PC-3 (cell line): ENCODE measurements at regions not wholly inside any gene's neighbourhood (a gene's known extent, or its start where the extent isn't known, plus 50 kb on each side); places are given as distances from the start of the nearest gene placed in this dataset.
"Not testable (repeated sequence)": the region's sequence is repeated elsewhere in the genome, so short reads cannot be mapped to it uniquely, and the experiment has no call there.

Source experiments
- ATAC-seq: fragments of 200-7000 bp; cut with Tn5 transposase; 2 replicates; pipeline ENCODE4 v1.9.1; 2020; ENCODE audit warnings: mild to moderate bottlenecking, moderate library complexity
- BruUV-seq: library from RNA; stranded (reverse); fragments of 400-500 nt; replicated peaks from 2 replicates; lab custom pipeline; 2021; lab: Mats Ljungman, UMichigan
- CTCF ChIA-PET: fragments of 300-600 bp; sonication (Branson Sonifier 250); formaldehyde crosslinking; loops from one replicate; lab custom pipeline; 2022; ENCODE audit warnings: antibody characterized with exemption; lab: Charles Lee
- POLR2A ChIA-PET: fragments of 300-600 bp; sonication (Branson Sonifier 250); formaldehyde crosslinking; loops from one replicate; lab custom pipeline; 2022; ENCODE audit warnings: antibody characterized with exemption; ENCODE audit not compliant: unreplicated experiment; lab: Charles Lee
- DNase-seq: peaks from one replicate; pipeline ENCODE4 v3.0.0-alpha.2; 2015
- H2AFZ ChIP-seq: fragments of 300-600 bp; sonication (generic); 2 replicates; pipeline ENCODE4 v1.6.0; 2016; ENCODE audit warnings: antibody characterized with exemption, low read length
- H3F3A ChIP-seq: fragments of 300-600 bp; sonication (generic); one replicate; pipeline ENCODE4 v1.6.0; 2017; ENCODE audit warnings: antibody characterized with exemption, low read length, control low read depth, mild to moderate bottlenecking; ENCODE audit not compliant: unreplicated experiment
- H3K27ac ChIP-seq: fragments of 300-600 bp; sonication (generic); 2 replicates; pipeline ENCODE4 v1.5.1; 2016; ENCODE audit warnings: mild to moderate bottlenecking, low read length
- H3K27me3 ChIP-seq: fragments of 300-600 bp; sonication (generic); 2 replicates; pipeline ENCODE4 v1.6.1; 2016; ENCODE audit warnings: low read length, mixed read lengths
- H3K36me3 ChIP-seq: fragments of 300-600 bp; sonication (generic); 2 replicates; pipeline ENCODE4 v1.6.1; 2016; ENCODE audit warnings: low read depth, mixed run types, low read length, mixed read lengths
- H3K4me1 ChIP-seq: fragments of 300-600 bp; sonication (generic); 2 replicates; pipeline ENCODE4 v1.5.1; 2016; ENCODE audit warnings: low read length; ENCODE audit not compliant: insufficient read depth
- H3K4me2 ChIP-seq: fragments of 300-600 bp; sonication (generic); 2 replicates; pipeline ENCODE4 v1.6.0; 2016; ENCODE audit warnings: low read length
- H3K4me3 ChIP-seq: fragments of 300-600 bp; sonication (generic); 2 replicates; pipeline ENCODE4 v1.5.1; 2016; ENCODE audit warnings: mild to moderate bottlenecking, low read length, mixed read lengths
- H3K79me2 ChIP-seq: fragments of 300-600 bp; sonication (generic); 2 replicates; pipeline ENCODE4 v1.6.1; 2017; ENCODE audit warnings: low read length, mixed read lengths
- H3K9ac ChIP-seq: fragments of 300-600 bp; sonication (generic); 2 replicates; pipeline ENCODE4 v1.6.0; 2016; ENCODE audit warnings: mild to moderate bottlenecking, low read length
- H3K9me2 ChIP-seq: fragments of 300-600 bp; sonication (generic); replicated peaks from 2 replicates; pipeline ENCODE4 v1.6.1; 2016; ENCODE audit warnings: mixed run types, low read length, mixed read lengths
- H3K9me3 ChIP-seq: fragments of 300-600 bp; sonication (generic); 2 replicates; pipeline ENCODE4 v1.6.1; 2016; ENCODE audit warnings: low read length, mixed read lengths
- H4K20me1 ChIP-seq: fragments of 300-600 bp; sonication (generic); 2 replicates; pipeline ENCODE4 v1.6.1; 2016; ENCODE audit warnings: low read length, mixed read lengths
- CTCF ChIP-seq: fragments of 300-600 bp; sonication (generic); conservative IDR thresholded peaks from 2 replicates; pipeline ENCODE4 v1.5.1; 2017; ENCODE audit warnings: antibody characterized with exemption, low read depth, mild to moderate bottlenecking, low read length
- EZH2 ChIP-seq: fragments of 300-600 bp; sonication (generic); IDR thresholded peaks from one replicate; pipeline ENCODE4 v1.6.1; 2017; ENCODE audit warnings: antibody characterized with exemption, mild to moderate bottlenecking, low read length; ENCODE audit not compliant: unreplicated experiment
- EZH2phosphoT487 ChIP-seq: fragments of 300-600 bp; sonication (generic); IDR thresholded peaks from 2 replicates; pipeline ENCODE4 v1.6.1; 2018; ENCODE audit warnings: mild to moderate bottlenecking, antibody characterized with exemption, low read length, borderline replicate concordance
- intact Hi-C: fragments of 100-400 bp; cut with micrococcal nuclease; formaldehyde crosslinking; loops from 2 replicates; pipeline ENCODE4 v1.9.0; 2023

DNA sequence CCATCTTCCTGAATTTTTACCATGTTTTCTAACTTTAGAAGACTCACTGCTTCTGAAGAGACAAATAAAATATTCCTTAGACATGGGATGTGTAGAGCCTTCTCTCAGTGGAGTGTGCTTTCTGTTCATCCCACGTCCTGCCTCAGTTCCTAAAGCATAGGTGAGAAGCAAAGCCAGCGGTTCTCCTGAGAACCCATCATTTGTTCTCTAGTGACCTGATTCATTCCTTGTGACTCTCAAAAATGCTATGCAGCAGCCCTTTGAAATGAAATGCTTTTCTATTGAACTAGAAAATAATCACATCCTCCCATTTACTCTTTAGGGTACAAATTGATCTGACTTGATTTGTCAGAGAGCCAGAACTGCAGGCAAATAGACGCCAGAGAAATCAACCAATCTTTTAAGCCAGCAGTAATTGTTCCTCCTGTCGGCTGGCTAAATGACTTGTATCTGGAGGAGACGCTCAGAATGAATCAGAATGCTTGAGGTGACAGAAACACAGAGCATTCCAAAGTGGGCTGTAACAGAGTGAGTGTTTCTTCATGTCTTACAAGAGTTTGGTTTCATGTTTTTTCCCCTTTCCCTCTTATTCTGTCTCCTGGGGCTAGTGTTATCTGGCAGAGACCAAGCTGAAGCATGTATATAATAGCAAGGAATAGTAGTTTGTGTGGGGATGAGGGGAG, 81.3 kb upstream of the TMEM178A start:
- Histone ChIP-seq H3K36me3 (no peaks in the 10 kb centered on the region), H3K4me1 (no peaks in the 10 kb centered on the region), H3K4me3 (no peak overlapping the region), H3K27ac (no peak overlapping the region), H4K20me1 (no peaks in the 10 kb centered on the region), H3K27me3 (no peaks in the 10 kb centered on the region), H3K9ac (no peak overlapping the region), H2AFZ (no peak overlapping the region), H3K79me2 (no peaks in the 10 kb centered on the region), H3K9me2 (no peaks in the 10 kb centered on the region), H3F3A (no peaks in the 10 kb centered on the region), H3K4me2 (no peak overlapping the region), H3K9me3 (no peaks in the 10 kb centered on the region)
- DNase-seq (peak; percentile 29), ATAC-seq (peak; percentile 35; the same call in 1 of the 2 replicates)
- BruUV-seq: no TSS peak
- no peak for TF ChIP-seq EZH2phosphoT487
- TF ChIP-seq EZH2: no peak
- no peak for TF ChIP-seq CTCF
- ChIA-PET CTCF (no interaction called here), POLR2A (no interaction called here)
- intact Hi-C loops: no loop called here

DNA sequence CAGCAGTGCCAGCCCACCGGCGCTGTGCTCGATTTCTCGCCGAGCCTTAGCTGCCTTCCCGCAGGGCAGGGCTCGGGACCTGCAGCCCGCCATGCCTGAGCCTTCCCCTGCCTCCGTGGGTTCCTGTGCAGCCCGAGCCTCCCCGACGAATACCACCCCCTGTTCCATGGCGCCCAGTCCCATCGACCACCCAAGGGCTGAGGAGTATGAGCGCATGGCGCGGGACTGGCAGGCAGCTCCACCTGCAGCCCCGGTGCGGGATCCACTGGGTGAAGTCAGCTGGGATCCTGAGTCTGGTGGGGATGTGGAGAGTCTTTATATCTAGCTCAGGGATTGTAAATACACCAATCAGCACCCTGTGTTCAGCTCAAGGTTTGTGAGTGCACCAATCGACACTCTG, 80.2 kb upstream of the TMEM178A start:
- H3K27me3 ChIP-seq, ATAC-seq, CTCF ChIA-PET, H3K9ac ChIP-seq, DNase-seq, H3K36me3 ChIP-seq, H3K9me3 ChIP-seq, H4K20me1 ChIP-seq, intact Hi-C loops, H3F3A ChIP-seq, H2AFZ ChIP-seq, H3K79me2 ChIP-seq, H3K9me2 ChIP-seq, POLR2A ChIA-PET, H3K4me1 ChIP-seq, H3K4me2 ChIP-seq, H3K27ac ChIP-seq, H3K4me3 ChIP-seq, BruUV-seq: not testable (repeated sequence)

DNA sequence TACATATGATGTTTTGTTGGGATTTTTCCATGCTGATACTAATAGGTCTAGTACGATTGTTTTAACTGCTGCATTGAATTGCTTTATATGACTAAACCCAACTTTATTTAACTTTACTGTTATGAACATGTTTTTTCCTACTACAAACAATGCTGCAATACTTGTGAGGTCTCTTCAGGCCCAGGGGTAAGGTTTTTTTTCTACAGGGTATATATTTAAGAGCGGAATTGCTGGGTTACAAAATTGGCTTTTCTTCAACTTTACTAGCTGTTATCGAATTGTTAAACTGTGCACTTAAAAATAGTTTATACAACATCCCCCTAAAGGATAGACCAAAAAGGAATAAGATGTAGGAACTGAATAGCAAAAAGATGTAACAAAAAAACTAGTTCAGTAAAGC, 78.5 kb upstream of the TMEM178A start:
- intact Hi-C loops: no loop called here
- H3K27ac ChIP-seq: no peak overlapping the region
- H3K9ac ChIP-seq: no peak overlapping the region
- no peak overlapping the region for H2AFZ ChIP-seq
- no peaks in the 10 kb centered on the region for H3F3A ChIP-seq
- no peaks in the 10 kb centered on the region for H3K27me3 ChIP-seq
- H3K4me2 ChIP-seq: no peak overlapping the region
- no peaks in the 10 kb centered on the region for H3K36me3 ChIP-seq
- BruUV-seq: no TSS peak
- no peaks in the 10 kb centered on the region for H4K20me1 ChIP-seq
- no peaks in the 10 kb centered on the region for H3K9me3 ChIP-seq
- H3K4me1 ChIP-seq: no peaks in the 10 kb centered on the region
- ATAC-seq: no peak
- no peak for DNase-seq
- H3K4me3 ChIP-seq: no peak overlapping the region
- no peaks in the 10 kb centered on the region for H3K79me2 ChIP-seq
- POLR2A ChIA-PET: no interaction called here
- no peak for TF ChIP-seq EZH2
- TF ChIP-seq EZH2phosphoT487: no peak
- no peak for TF ChIP-seq CTCF
- CTCF ChIA-PET: interaction anchor here (0.7 kb wide), 1 partner anchor 43 kb away, joined by 3 read pairs; no protein-coding TSS in a partner anchor
- no peaks in the 10 kb centered on the region for H3K9me2 ChIP-seq
